ENCODE measurements at regions not wholly inside any gene's neighbourhood (a gene's known extent, or its start where the extent isn't known, plus 50 kb on each side); places are given as distances from the start of the nearest gene placed in this dataset.

DNA sequence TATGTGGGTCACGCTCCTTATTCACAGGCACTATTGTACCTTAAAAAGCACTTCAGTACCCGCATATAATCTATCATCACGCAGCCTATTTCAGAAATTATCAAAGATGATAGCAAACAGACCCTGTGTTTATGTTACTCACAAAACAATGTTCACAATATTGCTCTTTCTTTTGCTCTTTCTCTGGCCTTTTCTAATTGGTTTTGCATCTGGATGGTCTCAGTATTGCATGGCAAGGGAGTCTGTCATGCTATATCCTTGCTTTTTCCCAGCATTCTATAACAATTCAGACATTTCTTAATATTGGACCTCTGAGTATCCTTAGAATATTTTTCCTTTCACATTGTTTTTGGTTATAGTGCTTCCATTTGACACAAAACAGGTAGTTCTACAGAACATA, 541.8 kb upstream of the KLF12 start:
- Histone ChIP-seq H3K4me3 (ENCODE audit: low read length) (no peak overlapping the region), H3K27me3 (ENCODE audit: control insufficient read depth, insufficient read depth, low read length) (no peaks in the 10 kb centered on the region), H3K9me3 (ENCODE audit: control insufficient read depth, insufficient read depth, low read length) (no peaks in the 10 kb centered on the region), H3K27ac (ENCODE audit: low read length) (no peak overlapping the region), H3K4me1 (ENCODE audit: control insufficient read depth, insufficient read depth, low read length) (no peaks in the 10 kb centered on the region), H3K36me3 (ENCODE audit: control insufficient read depth, insufficient read depth, low read length) (no peaks in the 10 kb centered on the region)
- no peak overlapping the region for H3K4me3 Mint-ChIP-seq
- H3K4me1 Mint-ChIP-seq: no peaks in the 10 kb centered on the region
- intact Hi-C loops (cut with micrococcal nuclease): no loop called here
- 95% methylated on average over 3 of the region's 3 CpGs for WGBS (ENCODE audit: insufficient coverage)
- TF ChIP-seq, protein P1, sequence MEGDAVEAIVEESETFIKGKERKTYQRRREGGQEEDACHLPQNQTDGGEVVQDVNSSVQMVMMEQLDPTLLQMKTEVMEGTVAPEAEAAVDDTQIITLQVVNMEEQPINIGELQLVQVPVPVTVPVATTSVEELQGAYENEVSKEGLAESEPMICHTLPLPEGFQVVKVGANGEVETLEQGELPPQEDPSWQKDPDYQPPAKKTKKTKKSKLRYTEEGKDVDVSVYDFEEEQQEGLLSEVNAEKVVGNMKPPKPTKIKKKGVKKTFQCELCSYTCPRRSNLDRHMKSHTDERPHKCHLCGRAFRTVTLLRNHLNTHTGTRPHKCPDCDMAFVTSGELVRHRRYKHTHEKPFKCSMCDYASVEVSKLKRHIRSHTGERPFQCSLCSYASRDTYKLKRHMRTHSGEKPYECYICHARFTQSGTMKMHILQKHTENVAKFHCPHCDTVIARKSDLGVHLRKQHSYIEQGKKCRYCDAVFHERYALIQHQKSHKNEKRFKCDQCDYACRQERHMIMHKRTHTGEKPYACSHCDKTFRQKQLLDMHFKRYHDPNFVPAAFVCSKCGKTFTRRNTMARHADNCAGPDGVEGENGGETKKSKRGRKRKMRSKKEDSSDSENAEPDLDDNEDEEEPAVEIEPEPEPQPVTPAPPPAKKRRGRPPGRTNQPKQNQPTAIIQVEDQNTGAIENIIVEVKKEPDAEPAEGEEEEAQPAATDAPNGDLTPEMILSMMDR (IDR thresholded peaks at IDR 0.05): no peak
- no peak for DNase-seq
- no peaks in the 10 kb centered on the region for H3K36me3 Mint-ChIP-seq
- no peaks in the 10 kb centered on the region for H3K9me3 Mint-ChIP-seq
- no peak for ATAC-seq
- peaks cover 5 to 6% of the 10 kb centered on the region in 2 donors for H3K27me3 Mint-ChIP-seq (ENCODE audit: low read depth in 2 of 2)
- no peak overlapping the region for H3K27ac Mint-ChIP-seq

DNA sequence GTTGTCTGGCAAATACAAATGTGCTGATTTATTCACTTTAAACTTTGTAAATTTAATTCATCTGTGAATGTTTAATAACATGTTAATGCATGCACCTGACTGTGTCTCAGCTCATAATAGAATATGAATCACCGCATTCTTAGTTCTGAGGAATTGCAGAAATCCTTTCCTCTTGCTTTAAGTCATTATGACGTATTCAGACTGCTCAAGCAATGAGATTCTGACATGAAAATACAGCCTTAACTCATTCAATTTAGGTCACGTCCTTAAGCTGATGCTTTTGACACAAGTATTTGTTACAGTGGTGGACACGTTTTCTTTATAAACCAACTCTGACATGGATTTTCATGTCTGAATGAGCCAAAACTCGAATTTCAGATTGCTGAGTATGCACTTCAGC, 541.0 kb upstream of the KLF12 start:
- intact Hi-C loops (cut with micrococcal nuclease): no loop called here
- Mint-ChIP-seq H3K4me1 (no peaks in the 10 kb centered on the region), H3K27me3 (ENCODE audit: low read depth in 2 of 2) (peaks cover 2 to 6% of the 10 kb centered on the region in 2 donors), H3K27ac (no peak overlapping the region), H3K36me3 (no peaks in the 10 kb centered on the region), H3K9me3 (no peaks in the 10 kb centered on the region), H3K4me3 (no peak overlapping the region)
- Histone ChIP-seq H3K9me3 (ENCODE audit: control insufficient read depth, insufficient read depth, low read length) (no peaks in the 10 kb centered on the region), H3K4me1 (ENCODE audit: control insufficient read depth, insufficient read depth, low read length) (no peaks in the 10 kb centered on the region), H3K4me3 (ENCODE audit: low read length) (no peak overlapping the region), H3K27me3 (ENCODE audit: control insufficient read depth, insufficient read depth, low read length) (no peaks in the 10 kb centered on the region), H3K27ac (ENCODE audit: low read length) (no peak overlapping the region), H3K36me3 (ENCODE audit: control insufficient read depth, insufficient read depth, low read length) (no peaks in the 10 kb centered on the region)
- WGBS (ENCODE audit: insufficient coverage): 95% methylated on average over 4 of the region's 5 CpGs
- DNase-seq (no peak), ATAC-seq (no peak)
- TF ChIP-seq, protein P1 (IDR thresholded peaks at IDR 0.05): no peak

DNA sequence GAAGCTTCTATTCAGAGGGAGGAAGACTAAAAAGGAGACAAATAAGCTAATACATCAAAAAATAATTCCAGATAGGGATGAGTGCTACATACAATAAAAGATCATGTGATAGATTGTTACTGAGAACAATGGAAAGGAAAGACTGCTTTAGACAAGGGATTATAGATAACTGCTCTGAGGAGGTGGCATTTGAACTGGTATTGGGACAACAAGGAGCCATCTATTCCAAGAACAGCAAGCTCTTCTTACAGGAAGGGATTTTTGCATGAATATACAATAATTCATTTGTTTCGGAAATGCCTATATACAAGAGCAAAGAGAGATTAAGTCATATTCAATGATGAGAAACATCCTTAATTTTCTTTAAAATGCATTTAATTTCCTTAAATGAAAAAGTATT, 540.5 kb upstream of the KLF12 start:
- H3K27me3 ChIP-seq (ENCODE audit: control insufficient read depth, insufficient read depth, low read length): no peaks in the 10 kb centered on the region
- H3K4me1 ChIP-seq (ENCODE audit: control insufficient read depth, insufficient read depth, low read length): no peaks in the 10 kb centered on the region
- intact Hi-C loops (cut with micrococcal nuclease): no loop called here
- H3K9me3 ChIP-seq (ENCODE audit: control insufficient read depth, insufficient read depth, low read length): no peaks in the 10 kb centered on the region
- Mint-ChIP-seq H3K27me3 (ENCODE audit: low read depth in 2 of 2) (peaks cover 2 to 6% of the 10 kb centered on the region in 2 donors), H3K27ac (no peak overlapping the region), H3K4me1 (no peaks in the 10 kb centered on the region), H3K36me3 (no peaks in the 10 kb centered on the region), H3K4me3 (no peak overlapping the region), H3K9me3 (no peaks in the 10 kb centered on the region)
- WGBS (ENCODE audit: insufficient coverage): no CpG with 5 or more reads among the region's 1 CpG
- DNase-seq (no peak), ATAC-seq (no peak)
- no peak overlapping the region for H3K27ac ChIP-seq (ENCODE audit: low read length)
- H3K4me3 ChIP-seq (ENCODE audit: low read length): no peak overlapping the region
- TF ChIP-seq, protein P1 (IDR thresholded peaks at IDR 0.05): no peak
- no peaks in the 10 kb centered on the region for H3K36me3 ChIP-seq (ENCODE audit: control insufficient read depth, insufficient read depth, low read length)

DNA sequence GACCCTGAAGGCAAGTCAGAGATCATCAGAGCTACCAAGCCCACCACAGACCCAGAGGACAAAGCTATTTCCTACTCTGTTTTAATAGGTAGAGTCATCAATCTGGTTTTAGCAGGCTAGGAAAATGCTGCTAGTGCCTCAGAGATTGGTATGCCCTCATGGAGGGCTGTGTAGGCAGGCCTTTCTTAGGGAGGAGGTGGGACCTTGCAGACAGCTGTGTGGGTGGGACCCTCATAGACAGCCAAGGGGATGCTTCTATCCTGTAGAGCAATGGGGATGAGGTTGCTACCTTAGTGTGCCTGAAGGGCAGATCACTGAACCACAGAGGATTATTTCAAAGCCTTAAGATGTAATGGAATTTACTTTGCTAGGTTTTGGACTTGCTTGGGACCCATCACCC, 534.9 kb upstream of the KLF12 start:
- Histone ChIP-seq H3K4me1 (ENCODE audit: control insufficient read depth, insufficient read depth, low read length) (no peaks in the 10 kb centered on the region), H3K36me3 (ENCODE audit: control insufficient read depth, insufficient read depth, low read length) (no peaks in the 10 kb centered on the region), H3K27ac (ENCODE audit: low read length) (no peak overlapping the region), H3K4me3 (ENCODE audit: low read length) (no peak overlapping the region), H3K9me3 (ENCODE audit: control insufficient read depth, insufficient read depth, low read length) (no peaks in the 10 kb centered on the region), H3K27me3 (ENCODE audit: control insufficient read depth, insufficient read depth, low read length) (no peaks in the 10 kb centered on the region)
- DNase-seq (no peak), ATAC-seq (no peak)
- Mint-ChIP-seq H3K36me3 (no peaks in the 10 kb centered on the region), H3K4me3 (no peak overlapping the region), H3K27me3 (ENCODE audit: low read depth in 2 of 2) (peaks cover 6% of the 10 kb centered on the region in 2 donors), H3K9me3 (peaks cover 0 to 2% of the 10 kb centered on the region in 2 donors), H3K4me1 (no peaks in the 10 kb centered on the region), H3K27ac (no peak overlapping the region)
- intact Hi-C loops (cut with micrococcal nuclease): no loop called here
- TF ChIP-seq, protein P1 (IDR thresholded peaks at IDR 0.05): no peak
